ENCODE measurements at regions not wholly inside any gene's neighbourhood (a gene's known extent, or its start where the extent isn't known, plus 50 kb on each side); places are given as distances from the start of the nearest gene placed in this dataset.

DNA sequence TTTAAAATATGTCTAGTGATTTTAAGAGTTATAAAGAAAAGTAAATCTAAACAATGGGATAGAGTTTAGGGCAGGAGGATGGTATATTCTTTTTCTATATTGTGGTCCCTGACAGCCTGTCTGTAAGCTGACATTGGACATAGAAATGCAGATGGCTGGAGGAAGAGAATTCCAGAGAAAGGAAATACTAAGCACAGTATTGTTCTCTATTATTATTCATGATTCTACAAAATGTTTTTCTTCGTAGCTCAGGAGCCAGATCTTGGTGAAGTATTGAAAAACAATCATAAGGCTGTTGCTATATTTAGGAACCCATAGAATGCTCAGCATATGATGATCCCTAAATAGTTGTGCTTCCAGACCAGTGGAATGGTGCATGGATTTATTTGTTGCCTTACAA is 117.0 kb upstream of the FAM3C start:
- TF ChIP-seq CTCF (conservative IDR thresholded peaks at IDR 0.05), result no peak
- H3K27ac ChIP-seq, result no peak overlapping the region

DNA sequence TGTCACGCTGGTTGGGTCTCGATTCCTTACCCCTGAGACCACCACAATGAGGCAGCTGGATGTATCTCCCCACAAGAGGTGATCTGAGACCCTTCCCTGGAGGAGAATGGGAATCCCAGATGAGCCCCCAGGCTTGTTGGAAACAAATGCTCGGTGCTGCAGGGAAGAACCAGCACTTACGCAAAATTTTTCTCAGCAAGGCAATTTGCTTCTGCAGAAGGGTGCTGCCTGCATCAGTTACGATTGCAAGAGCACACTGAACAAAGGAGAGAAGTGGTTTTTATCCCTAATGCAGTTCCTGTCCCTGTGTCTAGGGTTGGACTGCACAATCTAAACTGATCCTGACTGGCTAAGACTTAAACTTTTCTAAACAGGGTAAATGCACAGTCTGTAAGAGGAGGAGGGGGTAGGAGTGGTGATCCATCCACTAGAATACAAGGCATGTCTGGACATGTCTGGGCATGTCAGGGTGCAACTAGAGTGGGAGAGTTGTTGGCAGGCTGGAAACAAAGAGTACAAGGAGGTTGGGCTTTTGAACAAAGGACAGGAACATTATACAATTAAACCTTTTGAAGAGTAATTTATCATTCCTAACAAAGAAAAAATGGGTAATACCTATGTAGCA is 114.9 kb upstream of the FAM3C start:
- no peak for TF ChIP-seq CTCF (conservative IDR thresholded peaks at IDR 0.05)
- H3K27ac ChIP-seq, result no peak overlapping the region

DNA sequence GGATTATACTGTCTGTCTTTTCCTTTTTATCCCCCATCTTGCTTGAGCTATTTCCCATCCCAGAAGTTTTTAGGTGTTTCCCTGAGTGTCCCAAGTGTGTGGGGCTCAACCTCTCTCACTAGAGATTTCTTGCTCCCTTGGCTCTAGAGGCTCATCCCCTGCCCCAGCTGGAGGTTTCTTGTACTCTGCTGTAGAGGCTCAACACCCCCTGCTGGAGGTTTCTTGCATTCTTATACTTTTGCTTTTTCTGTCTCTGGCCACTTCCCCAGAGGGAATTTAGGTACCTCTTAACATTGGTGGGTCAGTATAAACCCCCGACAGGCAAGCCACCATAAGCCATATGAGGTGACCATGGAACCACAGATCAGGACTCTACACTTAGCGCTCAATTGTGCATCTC is 114.2 kb upstream of the FAM3C start:
- TF ChIP-seq CTCF (conservative IDR thresholded peaks at IDR 0.05), result no peak
- no peak overlapping the region for H3K27ac ChIP-seq

- H3K27ac ChIP-seq, result no peak overlapping the region
- no peak for TF ChIP-seq CTCF (conservative IDR thresholded peaks at IDR 0.05)
Observed at GRCh38 chr7:121505540-121506182, 109.6 kb upstream of the FAM3C start.

DNA sequence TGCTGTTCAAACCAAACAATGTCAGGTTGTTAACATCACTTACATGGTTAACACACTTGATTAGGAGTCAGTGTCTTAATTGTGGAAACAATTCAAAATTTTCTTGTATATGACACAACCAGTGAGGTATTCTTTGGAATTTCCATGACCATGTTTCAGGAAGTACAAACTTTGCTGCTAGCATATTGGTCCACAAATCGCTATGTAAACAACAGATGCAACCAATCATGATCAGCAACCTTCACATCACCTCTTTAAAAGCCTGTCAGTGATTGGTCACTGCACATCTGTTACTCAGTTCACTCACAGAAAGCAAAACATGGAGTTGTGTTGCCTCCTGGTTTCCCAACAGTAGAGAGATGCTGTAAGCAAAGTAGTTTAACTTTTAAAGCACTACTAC is 108.9 kb upstream of the FAM3C start:
- no peak overlapping the region for H3K27ac ChIP-seq
- TF ChIP-seq CTCF (conservative IDR thresholded peaks at IDR 0.05), result no peak

- TF ChIP-seq CTCF (conservative IDR thresholded peaks at IDR 0.05), result no peak
- H3K27ac ChIP-seq, result no peak overlapping the region
Observed at GRCh38 chr7:121504482-121504881, 108.4 kb upstream of the FAM3C start.

DNA sequence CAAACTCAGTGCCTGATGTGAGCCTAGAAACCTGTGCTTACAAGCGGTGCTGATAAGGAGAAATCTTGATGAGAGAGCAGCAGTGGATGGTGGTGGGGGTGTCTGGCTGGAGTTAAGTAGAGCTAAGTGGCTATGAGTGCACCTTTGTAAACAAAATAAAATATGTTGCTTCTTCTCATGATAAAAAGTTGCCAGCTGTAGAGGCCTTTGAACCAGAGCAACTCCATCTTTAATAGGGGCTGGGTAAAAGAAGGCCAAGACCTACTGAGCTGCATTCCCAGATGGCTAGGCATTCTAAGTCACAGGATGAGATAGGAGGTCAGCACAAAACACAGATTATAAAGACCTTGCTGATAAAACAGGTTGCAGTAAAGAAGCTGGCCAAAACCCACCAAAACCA is 107.6 kb upstream of the FAM3C start:
- no peak overlapping the region for H3K27ac ChIP-seq

More for the DNA sequence above, 107.6 kb upstream of the FAM3C start:
- no peak for TF ChIP-seq CTCF (conservative IDR thresholded peaks at IDR 0.05)
